Spleen (tissue), 11 donors: ENCODE measurements at regions not wholly inside any gene's neighbourhood (a gene's known extent, or its start where the extent isn't known, plus 50 kb on each side); places are given as distances from the start of the nearest gene placed in this dataset.
"Not testable (repeated sequence)": the region's sequence is repeated elsewhere in the genome, so short reads cannot be mapped to it uniquely, and the experiment has no call there.

Experiments used
- DNase-seq: peaks from one replicate; pipeline ENCODE4 v3.0.0-alpha.2; 2020
- H3K27ac ChIP-seq, 8 donors: fragments of 200-600 bp; sonication (generic) in 7 of 8; 1 replicate in 4 of 8; 2 replicates in 4 of 8; pipeline versions ENCODE4 v1.5.0 to v1.8.0; 2016 to 2021; ENCODE audit warnings: inconsistent platforms in 4 of 8, mild to moderate bottlenecking in 4 of 8, moderate library complexity in 1 of 8
- H3K27me3 ChIP-seq, 7 donors: fragments of 200-600 bp; sonication (generic) in 6 of 7; replicated peaks in 1 of 7; 1 replicate in 4 of 7; 2 replicates in 3 of 7; pipeline versions ENCODE4 v1.5.0 to v1.8.0; 2016 to 2021; ENCODE audit warnings: inconsistent platforms in 3 of 7, mild to moderate bottlenecking in 1 of 7
- H3K36me3 ChIP-seq, 6 donors: fragments of 200-600 bp; sonication (generic) in 5 of 6; 1 replicate in 4 of 6; 2 replicates in 2 of 6; pipeline versions ENCODE4 v1.5.0 to v1.8.0; 2016 to 2021; ENCODE audit warnings: inconsistent platforms in 2 of 6
- H3K4me1 ChIP-seq, 6 donors: fragments of 200-600 bp; sonication (generic) in 5 of 6; 1 replicate in 3 of 6; 2 replicates in 3 of 6; pipeline versions ENCODE4 v1.5.0 to v1.8.0; 2016 to 2021; ENCODE audit warnings: inconsistent platforms in 3 of 6
- H3K4me3 ChIP-seq, 8 donors: fragments of 200-600 bp; sonication (generic) in 7 of 8; 1 replicate in 4 of 8; 2 replicates in 4 of 8; pipeline versions ENCODE4 v1.5.0 to v1.8.0; 2016 to 2021; ENCODE audit warnings: inconsistent platforms in 4 of 8, mild to moderate bottlenecking in 4 of 8, moderate library complexity in 2 of 8
- H3K9me3 ChIP-seq, 8 donors: fragments of 200-600 bp; sonication (generic) in 7 of 8; 1 replicate in 4 of 8; 2 replicates in 4 of 8; pipeline versions ENCODE4 v1.5.0 to v1.8.0; 2016 to 2021; ENCODE audit warnings: inconsistent platforms in 4 of 8
- CTCF ChIP-seq, 11 experiments: fragments of 200-600 bp in 7 of 11; fragments of 450-650 bp in 4 of 11; sonication (generic) in 4 of 11; IDR thresholded peaks in 8 of 11; conservative IDR thresholded peaks in 3 of 11; 1 replicate in 7 of 11; 2 replicates in 4 of 11; pipeline versions ENCODE4 v1.4.0 to v1.8.0; 2016 to 2021; ENCODE audit warnings: antibody characterized with exemption in 11 of 11, inconsistent platforms in 4 of 11, mild to moderate bottlenecking in 1 of 11
- POLR2A ChIP-seq, 3 donors: fragments of 450-650 bp; IDR thresholded peaks; one replicate each; pipeline ENCODE4 v1.5.1; 2017; ENCODE audit warnings: antibody characterized with exemption in 3 of 3, mild to moderate bottlenecking in 1 of 3
- POLR2AphosphoS5 ChIP-seq, 3 donors: sonication (generic); formaldehyde crosslinking; IDR thresholded peaks; one replicate each; pipeline ENCODE4 v1.5.1; 2017; ENCODE audit warnings: antibody characterized with exemption in 3 of 3
- WGBS, 5 donors: extraction: QIAGEN DNeasy Blood & Tissue Kit in 3 of 5; methylation state at CpG; one replicate each; pipeline versions ENCODE4 v1.1.5 to v1.1.7; 2013 to 2018; 5-methylcytosine and 5-hydroxymethylcytosine counted together
- intact Hi-C: fragments of 100-400 bp; cut with DNase I; formaldehyde crosslinking; loops from one replicate; pipeline ENCODE4 v1.15.0; 2023; ENCODE audit warnings: low total_unique reads
- donor health status: healthy with polysubstance abuse.
- donor health status: DM: no; HTN: no; CAD: no; lungs with moderate emphysema.
- donor health status: DM: no; HTN: no; CAD: no.
- donor health status: Bipolar disorder and iron deficiency.
- donor health status: healthy.
- donor health status: DM: no; HTN: no; CAD: no.
- donor health status: DM: yes; HTN: yes; CAD: no.

- H3K27me3 ChIP-seq = no peaks in the 10 kb centered on the region
- H3K4me3 ChIP-seq = no peak overlapping the region
- H3K36me3 ChIP-seq = no peaks in the 10 kb centered on the region
- H3K9me3 ChIP-seq = peaks cover 0 to 7% (median 0%) of the 10 kb centered on the region in 8 donors
- H3K4me1 ChIP-seq = no peaks in the 10 kb centered on the region
- no peak for DNase-seq
- 94 to 97% (median 96%) methylated on average over 15 of the region's 15 CpGs for WGBS, 5 donors
- intact Hi-C loops = no loop called here
- H3K27ac ChIP-seq = no peak overlapping the region
- TF ChIP-seq POLR2A (IDR thresholded peaks at IDR 0.05) (no peak), POLR2AphosphoS5 (IDR thresholded peaks at IDR 0.05) (no peak)
Measured at GRCh38 chr2:107747964-107748583, 78.6 kb upstream of the RGPD4 start.

- peaks cover 0 to 13% (median 0%) of the 10 kb centered on the region in 8 donors for H3K9me3 ChIP-seq
- DNase-seq = no peak
- no peaks in the 10 kb centered on the region for H3K36me3 ChIP-seq
- H3K27me3 ChIP-seq = no peaks in the 10 kb centered on the region
- WGBS, 5 donors = 78 to 85% (median 79%) methylated on average over 3 of the region's 3 CpGs
- no peaks in the 10 kb centered on the region for H3K4me1 ChIP-seq
- no peak overlapping the region for H3K27ac ChIP-seq
- no peak for TF ChIP-seq POLR2AphosphoS5 (IDR thresholded peaks at IDR 0.05)
- TF ChIP-seq POLR2A (IDR thresholded peaks at IDR 0.05) = no peak
- no peak for TF ChIP-seq CTCF (IDR thresholded peaks at IDR 0.05 in 8 of 11, conservative IDR thresholded peaks at IDR 0.05 in 3 of 11)
- no peak overlapping the region for H3K4me3 ChIP-seq
- intact Hi-C loops = no loop called here
Measured at GRCh38 chr2:107751936-107752335, 74.8 kb upstream of the RGPD4 start.

- H3K36me3 ChIP-seq, H3K27ac ChIP-seq, H3K4me1 ChIP-seq, H3K27me3 ChIP-seq, H3K4me3 ChIP-seq, intact Hi-C loops, DNase-seq, H3K9me3 ChIP-seq: not testable (repeated sequence)
- 82 to 90% (median 85%) methylated on average over 8 of the region's 8 CpGs for whole genome bisulfite sequencing, 5 donors
Measured at GRCh38 chr2:107753806-107754205, 72.9 kb upstream of the RGPD4 start.

- intact Hi-C loops = no loop called here
- TF ChIP-seq POLR2AphosphoS5 (IDR thresholded peaks at IDR 0.05) = no peak
- no peak for TF ChIP-seq CTCF (IDR thresholded peaks at IDR 0.05 in 8 of 11, conservative IDR thresholded peaks at IDR 0.05 in 3 of 11)
- no peak for TF ChIP-seq POLR2A (IDR thresholded peaks at IDR 0.05)
- no peaks in the 10 kb centered on the region for H3K36me3 ChIP-seq
- WGBS, 5 donors = 76 to 88% (median 82%) methylated on average over 5 of the region's 5 CpGs
- no peak overlapping the region for H3K4me3 ChIP-seq
- H3K4me1 ChIP-seq = no peaks in the 10 kb centered on the region
- no peaks in the 10 kb centered on the region for H3K27me3 ChIP-seq
- DNase-seq = no peak
- peaks cover 0 to 6% (median 0%) of the 10 kb centered on the region in 8 donors for H3K9me3 ChIP-seq
- H3K27ac ChIP-seq = no peak overlapping the region
Measured at GRCh38 chr2:107757223-107757622, 69.5 kb upstream of the RGPD4 start.

- Histone ChIP-seq H3K4me3 (no peak overlapping the region), H3K4me1 (no peaks in the 10 kb centered on the region), H3K27me3 (no peaks in the 10 kb centered on the region), H3K36me3 (no peaks in the 10 kb centered on the region), H3K27ac (no peak overlapping the region), H3K9me3 (peaks cover 0 to 6% (median 0%) of the 10 kb centered on the region in 8 donors)
- no peak for DNase-seq
- TF ChIP-seq POLR2A (IDR thresholded peaks at IDR 0.05) (no peak), POLR2AphosphoS5 (IDR thresholded peaks at IDR 0.05) (no peak), CTCF (IDR thresholded peaks at IDR 0.05 in 8 of 11, conservative IDR thresholded peaks at IDR 0.05 in 3 of 11) (no peak)
- 76 to 88% (median 79%) methylated on average over 5 of the region's 5 CpGs for WGBS, 5 donors
- intact Hi-C loops = no loop called here
Measured at GRCh38 chr2:107760620-107761364, 65.9 kb upstream of the RGPD4 start.
